IMR-90 (cell line): ENCODE measurements at regions not wholly inside any gene's neighbourhood (a gene's known extent, or its start where the extent isn't known, plus 50 kb on each side); places are given as distances from the start of the nearest gene placed in this dataset.
"Not testable (repeated sequence)": the region's sequence is repeated elsewhere in the genome, so short reads cannot be mapped to it uniquely, and the experiment has no call there.

Experiments
- ATAC-seq: fragments of 200-7000 bp; cut with Tn5 transposase; 2 replicates; pipeline ENCODE4 v1.9.1; 2020; ENCODE audit warnings: low read depth, mild to moderate bottlenecking, moderate library complexity
- BruUV-seq: library from RNA; stranded (reverse); fragments of 400-500 nt; replicated peaks from 2 replicates; lab custom pipeline; 2021; lab: Mats Ljungman, UMichigan
- CTCF ChIA-PET: fragments of 300-600 bp; formaldehyde crosslinking; extraction: SDS; loops from one replicate; lab custom pipeline; 2021; ENCODE audit warnings: antibody characterized with exemption; lab: Yijun Ruan, JAX
- POLR2A ChIA-PET: fragments of 300-600 bp; sonication (Branson Sonifier 250); formaldehyde crosslinking; loops from one replicate; lab custom pipeline; 2022; ENCODE audit warnings: antibody characterized with exemption; ENCODE audit not compliant: unreplicated experiment; lab: Charles Lee
- DNase-seq: peaks from one replicate; pipeline ENCODE4 v3.0.0; 2013
- H2AFZ ChIP-seq: replicated peaks from 2 replicates; pipeline ENCODE3; 2013; ENCODE audit warnings: low read length, mild to moderate bottlenecking; ENCODE audit not compliant: poor library complexity
- H2AK5ac ChIP-seq: 2 replicates; pipeline ENCODE4 v1.6.1; 2013; ENCODE audit warnings: low read depth, low read length, inconsistent platforms
- H2AK9ac ChIP-seq: replicated peaks from 2 replicates; pipeline ENCODE3; 2013; ENCODE audit warnings: mild to moderate bottlenecking, low read depth, low read length, moderate library complexity; ENCODE audit not compliant: poor library complexity
- H2BK120ac ChIP-seq: 2 replicates; pipeline ENCODE4 v1.6.1; 2013; ENCODE audit warnings: low read depth, low read length, inconsistent platforms
- H2BK15ac ChIP-seq: 3 replicates; pipeline ENCODE4 v1.6.1; 2013; ENCODE audit warnings: low read depth, low read length, inconsistent platforms
- H2BK20ac ChIP-seq: 2 replicates; pipeline ENCODE4 v1.6.1; 2013; ENCODE audit warnings: low read depth, mild to moderate bottlenecking, inconsistent platforms, low read length, moderate library complexity
- H2BK5ac ChIP-seq: 2 replicates; pipeline ENCODE4 v1.6.1; 2013; ENCODE audit warnings: mild to moderate bottlenecking, low read depth, low read length, inconsistent platforms; ENCODE audit not compliant: poor library complexity, severe bottlenecking
- H3K14ac ChIP-seq: replicated peaks from 2 replicates; pipeline ENCODE4 v1.6.1; 2013; ENCODE audit warnings: low read depth, low read length, inconsistent platforms
- H3K18ac ChIP-seq: 2 replicates; pipeline ENCODE4 v1.6.1; 2013; ENCODE audit warnings: low read depth, low read length, control low read depth
- H3K23ac ChIP-seq: 2 replicates; pipeline ENCODE4 v1.6.1; 2013; ENCODE audit warnings: low read depth, low read length, inconsistent platforms
- H3K27ac ChIP-seq: 2 replicates; pipeline ENCODE4 v1.5.1; 2013; ENCODE audit warnings: mild to moderate bottlenecking, control low read depth, low read length; ENCODE audit not compliant: insufficient read depth
- H3K27me3 ChIP-seq: 2 replicates; pipeline ENCODE4 v1.6.1; 2013; ENCODE audit warnings: low read length; ENCODE audit not compliant: control insufficient read depth, insufficient read depth
- H3K36me3 ChIP-seq: 2 replicates; pipeline ENCODE4 v1.6.1; 2013; ENCODE audit warnings: low read length, mixed read lengths; ENCODE audit not compliant: control insufficient read depth, insufficient read depth
- H3K4ac ChIP-seq: 2 replicates; pipeline ENCODE4 v1.6.1; 2013; ENCODE audit warnings: low read depth, low read length, inconsistent platforms
- H3K4me1 ChIP-seq: 2 replicates; pipeline ENCODE4 v1.6.1; 2013; ENCODE audit warnings: low read length, mixed read lengths; ENCODE audit not compliant: control insufficient read depth, insufficient read depth
- H3K4me2 ChIP-seq: 2 replicates; pipeline ENCODE4 v1.6.1; 2013; ENCODE audit warnings: low read depth, mild to moderate bottlenecking, control low read depth, low read length, moderate library complexity
- H3K4me3 ChIP-seq: 2 replicates; pipeline ENCODE4 v1.5.1; 2013; ENCODE audit warnings: low read depth, mild to moderate bottlenecking, control low read depth, low read length, moderate library complexity; ENCODE audit not compliant: insufficient read depth
- H3K56ac ChIP-seq: 2 replicates; pipeline ENCODE4 v1.6.1; 2013; ENCODE audit warnings: low read length, inconsistent platforms; ENCODE audit not compliant: insufficient read depth; ENCODE audit errors: extremely low read depth
- H3K79me1 ChIP-seq, 2 experiments: 2 replicates each; pipeline ENCODE4 v1.6.1; 2013; ENCODE audit warnings: low read length in 2 of 2, inconsistent platforms in 1 of 2, low read depth in 1 of 2
- H3K9ac ChIP-seq: 2 replicates; pipeline ENCODE4 v1.6.1; 2013; ENCODE audit warnings: low read depth, low read length, control low read depth
- H3K9me1 ChIP-seq: 2 replicates; pipeline ENCODE4 v1.6.1; 2013; ENCODE audit warnings: low read length, inconsistent platforms; ENCODE audit not compliant: insufficient read depth
- H3K9me3 ChIP-seq: 2 replicates; pipeline ENCODE4 v1.6.1; 2013; ENCODE audit warnings: low read length; ENCODE audit not compliant: control insufficient read depth, insufficient read depth
- H4K20me1 ChIP-seq: 2 replicates; pipeline ENCODE4 v1.6.1; 2013; ENCODE audit warnings: low read length, inconsistent platforms; ENCODE audit not compliant: insufficient read depth
- H4K5ac ChIP-seq: 2 replicates; pipeline ENCODE4 v1.6.1; 2013; ENCODE audit warnings: mild to moderate bottlenecking, low read depth, low read length, control low read depth
- H4K8ac ChIP-seq, 2 experiments: 2 replicates each; pipeline ENCODE4 v1.6.1; 2013; ENCODE audit warnings: low read depth in 2 of 2, low read length in 2 of 2, control low read depth in 1 of 2, inconsistent platforms in 1 of 2
- H4K91ac ChIP-seq: 2 replicates; pipeline ENCODE4 v1.6.1; 2013; ENCODE audit warnings: low read depth, low read length, inconsistent platforms; ENCODE audit not compliant: insufficient read depth
- WGBS, 2 experiments: methylation state at CpG; one replicate each; pipeline versions ENCODE4 v1.1.5 to v1.1.7; 2013; ENCODE audit warnings: missing lambda C conversion rate in 2 of 2; ENCODE audit not compliant: insufficient read length in 1 of 2; ENCODE audit errors: extremely low coverage in 2 of 2; 5-methylcytosine and 5-hydroxymethylcytosine counted together
- dilution Hi-C: fragments of 300-500 bp; cut with HindIII; formaldehyde crosslinking; loops from one replicate; pipeline ENCODE4 v1.14.3; 2018; ENCODE audit warnings: low sequenced_read_pairs; ENCODE audit not compliant: unreplicated experiment
- in situ Hi-C: fragments of 300-500 bp; cut with MboI; formaldehyde crosslinking; loops from 3 replicates; pipeline ENCODE4 v1.14.3; 2019; ENCODE audit warnings: low sequenced_read_pairs, inconsistent platforms, mixed read lengths
- intact Hi-C: fragments of 100-400 bp; cut with micrococcal nuclease; formaldehyde crosslinking; loops from 2 replicates; pipeline ENCODE4 v1.10.0; 2022

GRCh38 chr2:235443580-235443979, 50.3 kb upstream of the AGAP1 start:
- H2AK9ac ChIP-seq, H4K8ac ChIP-seq, H3K27ac ChIP-seq, H2BK120ac ChIP-seq, H3K36me3 ChIP-seq, H3K56ac ChIP-seq, H2BK15ac ChIP-seq, H2BK5ac ChIP-seq, H3K4ac ChIP-seq, H4K5ac ChIP-seq, H3K9ac ChIP-seq, H3K4me3 ChIP-seq, H3K4me2 ChIP-seq, CTCF ChIA-PET, H3K14ac ChIP-seq, H3K4me1 ChIP-seq, intact Hi-C loops, H2AK5ac ChIP-seq, dilution Hi-C loops, H3K9me1 ChIP-seq, H4K91ac ChIP-seq, H4K20me1 ChIP-seq, H2BK20ac ChIP-seq, H3K79me1 ChIP-seq, DNase-seq, H3K18ac ChIP-seq, in situ Hi-C loops, POLR2A ChIA-PET, ATAC-seq, H3K9me3 ChIP-seq, H2AFZ ChIP-seq, H3K23ac ChIP-seq, BruUV-seq: not testable (repeated sequence)
- WGBS, 2 experiments: 43% methylated on average over 1 of the region's 6 CpGs; no CpG with 5 or more reads in 1 of the 2 experiments
- peaks cover 15% of the 10 kb centered on the region for H3K27me3 ChIP-seq
